HG03439 (cell line): ENCODE measurements at regions not wholly inside any gene's neighbourhood (a gene's known extent, or its start where the extent isn't known, plus 50 kb on each side); places are given as distances from the start of the nearest gene placed in this dataset.

Experiments
- ATAC-seq: cut with Tn5 transposase; IDR thresholded peaks from one replicate; pipeline ENCODE4 v1.9.1; 2021; ENCODE audit warnings: mild to moderate bottlenecking, moderate library complexity; ENCODE audit not compliant: unreplicated experiment

- ATAC-seq: no peak
Measured at GRCh38 chr2:56693501-56693900, 509.7 kb downstream of the CCDC85A start.

GRCh38 chr2:56703001-56703400 lies 519.2 kb downstream of the CCDC85A start:
- ATAC-seq: no peak

GRCh38 chr2:56705713-56706112 lies 521.9 kb downstream of the CCDC85A start:
- ATAC-seq: no peak

- no peak for ATAC-seq
Measured at GRCh38 chr2:56707218-56707617, 523.4 kb downstream of the CCDC85A start.

- ATAC-seq: no peak
Measured at GRCh38 chr2:56707650-56708049, 523.9 kb downstream of the CCDC85A start.

- no peak for ATAC-seq
Measured at GRCh38 chr2:56709181-56709580, 525.4 kb downstream of the CCDC85A start.

GRCh38 chr2:56713161-56713676 lies 529.4 kb downstream of the CCDC85A start:
- no peak for ATAC-seq

- no peak for ATAC-seq
Measured at GRCh38 chr2:56713978-56714377, 530.2 kb downstream of the CCDC85A start.

GRCh38 chr2:56714400-56714799 lies 530.6 kb downstream of the CCDC85A start:
- no peak for ATAC-seq

- ATAC-seq: no peak
Measured at GRCh38 chr2:56715683-56716082, 531.9 kb downstream of the CCDC85A start.

GRCh38 chr2:56718413-56718812 lies 534.6 kb downstream of the CCDC85A start:
- ATAC-seq: no peak

- ATAC-seq: no peak
Measured at GRCh38 chr2:56729212-56729611, 545.4 kb downstream of the CCDC85A start.

- ATAC-seq: no peak
Measured at GRCh38 chr2:56732946-56733345, 549.2 kb downstream of the CCDC85A start.

GRCh38 chr2:56739413-56739812 lies 555.6 kb downstream of the CCDC85A start:
- no peak for ATAC-seq

GRCh38 chr2:56741601-56742102 lies 557.9 kb downstream of the CCDC85A start:
- no peak for ATAC-seq

- no peak for ATAC-seq
Measured at GRCh38 chr2:56743807-56744206, 560.0 kb downstream of the CCDC85A start.

- ATAC-seq: no peak
Measured at GRCh38 chr2:56749152-56749752, 565.5 kb downstream of the CCDC85A start.

- ATAC-seq: peak; percentile 48
Measured at GRCh38 chr2:56753182-56753581, 569.4 kb downstream of the CCDC85A start.

- ATAC-seq: no peak
Measured at GRCh38 chr2:56754066-56754615, 570.4 kb downstream of the CCDC85A start.

GRCh38 chr2:56754627-56755026 lies 570.8 kb downstream of the CCDC85A start:
- no peak for ATAC-seq

- ATAC-seq: no peak
Measured at GRCh38 chr2:56757884-56758545, 574.2 kb downstream of the CCDC85A start.

GRCh38 chr2:56763683-56764082 lies 579.9 kb downstream of the CCDC85A start:
- no peak for ATAC-seq
